ENCODE measurements at regions not wholly inside any gene's neighbourhood (a gene's known extent, or its start where the extent isn't known, plus 50 kb on each side); places are given as distances from the start of the nearest gene placed in this dataset.
"Not testable (repeated sequence)": the region's sequence is repeated elsewhere in the genome, so short reads cannot be mapped to it uniquely, and the experiment has no call there.

DNA sequence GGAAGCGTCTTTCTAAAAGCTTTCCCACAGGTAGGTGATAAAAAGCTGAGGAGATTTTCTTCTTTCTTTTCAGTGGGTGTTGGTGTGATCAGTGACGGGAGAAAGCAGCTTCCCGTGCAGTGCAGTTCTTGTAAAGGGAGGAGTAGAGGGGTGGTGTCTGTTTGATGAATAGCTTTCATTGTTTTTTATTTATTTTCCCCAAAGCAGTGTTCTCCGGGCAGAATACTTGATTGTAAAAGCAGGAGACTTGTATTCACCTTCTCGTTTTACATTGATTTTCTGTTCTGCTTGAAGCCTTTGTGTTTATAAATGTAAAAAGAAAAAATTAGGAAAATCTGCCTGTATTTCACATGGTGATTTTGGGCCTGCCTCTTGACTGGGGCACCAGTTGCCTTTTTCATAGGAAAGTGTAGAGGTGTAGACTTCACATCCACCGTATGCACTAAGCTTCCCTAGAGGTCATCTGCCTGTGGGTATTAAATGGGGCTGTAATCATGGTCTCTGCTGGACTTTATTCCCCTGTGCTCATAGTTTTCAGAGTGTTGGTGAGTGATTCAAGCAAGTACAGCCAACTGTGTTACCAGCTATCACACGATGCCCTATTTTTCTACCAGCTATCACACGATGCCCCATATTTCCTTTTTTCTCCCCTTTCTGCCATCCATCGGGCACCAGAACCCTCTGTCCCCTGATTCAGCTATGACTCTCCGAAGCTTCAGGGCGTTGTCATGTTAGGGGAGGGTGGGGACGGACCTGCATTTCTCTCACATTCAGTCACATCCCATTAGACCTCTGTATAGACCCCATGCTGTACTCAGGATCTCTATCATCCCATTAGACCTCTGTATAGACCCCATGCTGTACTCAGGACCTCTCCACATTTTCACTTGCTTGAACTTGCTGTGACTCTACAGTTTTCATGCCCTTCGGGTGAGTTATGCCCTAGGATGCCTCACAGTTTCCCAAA is 526.5 kb downstream of the TRIML1 start:
- 100% methylated on average over 1 of the region's 13 CpGs for WGBS (ENCODE audit: insufficient coverage)

GRCh38 chr4:188678691-188679090 is 539.5 kb downstream of the TRIML1 start:
- H3K4me3 ChIP-seq (ENCODE audit: low read length); H3K9me3 ChIP-seq (replicated peaks; ENCODE audit: control insufficient read depth, low read depth, low read length); H3K27me3 ChIP-seq (ENCODE audit: control insufficient read depth, insufficient read depth, low read length); H3K36me3 ChIP-seq (ENCODE audit: control insufficient read depth, insufficient read depth, low read length); DNase-seq; H3K27ac ChIP-seq (ENCODE audit: low read length); H3K4me1 ChIP-seq (ENCODE audit: control insufficient read depth, insufficient read depth, low read length): not testable (repeated sequence)
- no CpG with 5 or more reads among the region's 3 CpGs for WGBS (ENCODE audit: insufficient coverage)

More for the DNA sequence above, 526.5 kb downstream of the TRIML1 start:
- Histone ChIP-seq H3K27me3 (ENCODE audit: control insufficient read depth, insufficient read depth, low read length) (no peaks in the 10 kb centered on the region), H3K4me1 (ENCODE audit: control insufficient read depth, insufficient read depth, low read length) (peaks cover 3% of the 10 kb centered on the region), H3K36me3 (ENCODE audit: control insufficient read depth, insufficient read depth, low read length) (no peaks in the 10 kb centered on the region), H3K4me3 (ENCODE audit: low read length) (no peak overlapping the region), H3K27ac (ENCODE audit: low read length) (no peak overlapping the region), H3K9me3 (replicated peaks; ENCODE audit: control insufficient read depth, low read depth, low read length) (peaks cover 8% of the 10 kb centered on the region)
- no peak for DNase-seq

- no peaks in the 10 kb centered on the region for H3K9me3 ChIP-seq (replicated peaks; ENCODE audit: control insufficient read depth, low read depth, low read length)
- no peaks in the 10 kb centered on the region for H3K27me3 ChIP-seq (ENCODE audit: control insufficient read depth, insufficient read depth, low read length)
- no peaks in the 10 kb centered on the region for H3K36me3 ChIP-seq (ENCODE audit: control insufficient read depth, insufficient read depth, low read length)
- H3K27ac ChIP-seq (ENCODE audit: low read length), result no peak overlapping the region
- no peak for DNase-seq
- H3K4me1 ChIP-seq (ENCODE audit: control insufficient read depth, insufficient read depth, low read length), result no peaks in the 10 kb centered on the region
- WGBS (ENCODE audit: insufficient coverage), result 41% methylated on average over 3 of the region's 12 CpGs
- no peak overlapping the region for H3K4me3 ChIP-seq (ENCODE audit: low read length)
Observed at GRCh38 chr4:188680004-188680666, 540.9 kb downstream of the TRIML1 start.

DNA sequence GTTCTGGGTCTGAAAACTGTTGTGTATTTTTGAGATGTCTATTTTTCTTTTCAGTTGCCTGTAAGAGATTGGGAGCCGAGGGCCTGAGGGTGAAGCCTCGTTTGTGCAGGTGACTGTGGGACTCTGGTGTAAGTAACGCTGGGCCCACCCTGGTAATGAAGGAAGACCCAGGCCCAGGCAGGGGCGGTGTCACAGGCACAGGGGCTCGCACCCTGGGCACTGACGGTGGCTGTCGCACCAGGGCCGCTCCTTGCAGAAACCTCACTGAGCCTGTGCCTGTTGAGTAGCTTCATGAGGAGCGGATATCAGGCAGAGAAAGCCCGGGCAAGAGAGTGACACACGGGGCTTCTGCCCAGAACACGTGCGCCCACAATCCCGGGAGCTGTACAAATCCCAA is 541.4 kb downstream of the TRIML1 start:
- Histone ChIP-seq H3K9me3 (replicated peaks; ENCODE audit: control insufficient read depth, low read depth, low read length) (no peaks in the 10 kb centered on the region), H3K27me3 (ENCODE audit: control insufficient read depth, insufficient read depth, low read length) (no peaks in the 10 kb centered on the region), H3K4me3 (ENCODE audit: low read length) (no peak overlapping the region), H3K4me1 (ENCODE audit: control insufficient read depth, insufficient read depth, low read length) (no peaks in the 10 kb centered on the region), H3K36me3 (ENCODE audit: control insufficient read depth, insufficient read depth, low read length) (no peaks in the 10 kb centered on the region), H3K27ac (ENCODE audit: low read length) (no peak overlapping the region)
- DNase-seq, result no peak
- 96% methylated on average over 14 of the region's 14 CpGs for WGBS (ENCODE audit: insufficient coverage)

GRCh38 chr4:188682321-188682720 is 543.1 kb downstream of the TRIML1 start:
- H3K4me1 ChIP-seq (ENCODE audit: control insufficient read depth, insufficient read depth, low read length), result no peaks in the 10 kb centered on the region
- WGBS (ENCODE audit: insufficient coverage), result 60% methylated on average over 1 of the region's 2 CpGs
- H3K27me3 ChIP-seq (ENCODE audit: control insufficient read depth, insufficient read depth, low read length), result no peaks in the 10 kb centered on the region
- no peaks in the 10 kb centered on the region for H3K36me3 ChIP-seq (ENCODE audit: control insufficient read depth, insufficient read depth, low read length)
- no peak overlapping the region for H3K27ac ChIP-seq (ENCODE audit: low read length)
- no peak overlapping the region for H3K4me3 ChIP-seq (ENCODE audit: low read length)
- no peak for DNase-seq
- no peaks in the 10 kb centered on the region for H3K9me3 ChIP-seq (replicated peaks; ENCODE audit: control insufficient read depth, low read depth, low read length)

DNA sequence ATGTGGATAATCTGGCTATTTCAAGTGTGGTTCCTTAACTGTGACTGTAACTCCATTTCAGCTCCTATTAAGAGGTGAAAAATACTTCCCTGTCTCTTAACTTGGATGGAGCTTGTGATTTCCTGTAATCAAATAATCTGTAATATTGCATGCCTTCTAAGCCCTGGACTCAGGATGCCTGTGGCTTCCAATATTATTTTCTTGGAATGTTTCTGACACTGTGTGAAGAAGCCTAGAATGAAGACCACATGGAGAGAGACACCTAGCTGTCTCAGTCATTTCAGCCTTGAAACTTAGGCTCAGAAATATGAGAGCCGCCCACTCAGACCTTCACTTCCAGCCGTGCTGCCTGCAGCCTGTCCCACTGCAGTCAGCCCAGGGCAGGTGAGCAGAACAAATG is 544.3 kb downstream of the TRIML1 start:
- no peaks in the 10 kb centered on the region for H3K27me3 ChIP-seq (ENCODE audit: control insufficient read depth, insufficient read depth, low read length)
- no peaks in the 10 kb centered on the region for H3K4me1 ChIP-seq (ENCODE audit: control insufficient read depth, insufficient read depth, low read length)
- H3K27ac ChIP-seq (ENCODE audit: low read length), result no peak overlapping the region
- WGBS (ENCODE audit: insufficient coverage), result 83% methylated on average over 1 of the region's 2 CpGs
- H3K9me3 ChIP-seq (replicated peaks; ENCODE audit: control insufficient read depth, low read depth, low read length), result no peaks in the 10 kb centered on the region
- H3K36me3 ChIP-seq (ENCODE audit: control insufficient read depth, insufficient read depth, low read length), result no peaks in the 10 kb centered on the region
- no peak for DNase-seq
- H3K4me3 ChIP-seq (ENCODE audit: low read length), result no peak overlapping the region

GRCh38 chr4:188688956-188689355 is 549.7 kb downstream of the TRIML1 start:
- H3K4me1 ChIP-seq (ENCODE audit: control insufficient read depth, insufficient read depth, low read length), result no peaks in the 10 kb centered on the region
- no peak overlapping the region for H3K4me3 ChIP-seq (ENCODE audit: low read length)
- no peaks in the 10 kb centered on the region for H3K36me3 ChIP-seq (ENCODE audit: control insufficient read depth, insufficient read depth, low read length)
- H3K9me3 ChIP-seq (replicated peaks; ENCODE audit: control insufficient read depth, low read depth, low read length), result no peaks in the 10 kb centered on the region
- no peaks in the 10 kb centered on the region for H3K27me3 ChIP-seq (ENCODE audit: control insufficient read depth, insufficient read depth, low read length)
- no peak for DNase-seq
- WGBS (ENCODE audit: insufficient coverage), result no CpG with 5 or more reads among the region's 2 CpGs
- H3K27ac ChIP-seq (ENCODE audit: low read length), result no peak overlapping the region

- no peak overlapping the region for H3K27ac ChIP-seq (ENCODE audit: low read length)
- no CpG with 5 or more reads among the region's 4 CpGs for WGBS (ENCODE audit: insufficient coverage)
Observed at GRCh38 chr4:188691811-188692210, 552.6 kb downstream of the TRIML1 start.

DNA sequence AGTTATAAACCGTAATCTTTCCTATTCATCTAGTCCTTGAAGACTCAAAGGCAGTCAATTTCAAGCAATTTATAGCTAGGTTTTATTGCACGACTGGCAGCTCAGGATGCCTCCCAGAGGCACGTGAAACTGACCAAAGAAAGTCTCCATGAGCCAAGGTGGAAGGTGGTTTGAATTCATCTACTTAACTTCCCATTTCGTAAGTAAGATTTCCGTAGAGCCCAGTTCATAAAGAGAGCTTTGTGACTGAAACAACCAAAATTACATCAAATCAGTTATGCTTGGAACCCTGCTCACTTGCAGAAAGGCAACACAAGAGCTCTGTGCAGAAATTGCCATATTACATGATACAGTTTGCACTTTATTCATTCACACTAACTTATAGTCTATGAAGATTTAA is 556.0 kb downstream of the TRIML1 start:
- H3K27me3 ChIP-seq (ENCODE audit: control insufficient read depth, insufficient read depth, low read length), result no peaks in the 10 kb centered on the region
- H3K9me3 ChIP-seq (replicated peaks; ENCODE audit: control insufficient read depth, low read depth, low read length), result no peaks in the 10 kb centered on the region
- no CpG with 5 or more reads among the region's 5 CpGs for WGBS (ENCODE audit: insufficient coverage)
- no peak overlapping the region for H3K4me3 ChIP-seq (ENCODE audit: low read length)
- H3K36me3 ChIP-seq (ENCODE audit: control insufficient read depth, insufficient read depth, low read length), result no peaks in the 10 kb centered on the region
- H3K27ac ChIP-seq (ENCODE audit: low read length), result no peak overlapping the region
- DNase-seq, result no peak
- H3K4me1 ChIP-seq (ENCODE audit: control insufficient read depth, insufficient read depth, low read length), result no peaks in the 10 kb centered on the region

More at GRCh38 chr4:188691811-188692210, 552.6 kb downstream of the TRIML1 start:
- H3K9me3 ChIP-seq (replicated peaks; ENCODE audit: control insufficient read depth, low read depth, low read length), result no peaks in the 10 kb centered on the region
- no peaks in the 10 kb centered on the region for H3K27me3 ChIP-seq (ENCODE audit: control insufficient read depth, insufficient read depth, low read length)
- H3K4me3 ChIP-seq (ENCODE audit: low read length), result no peak overlapping the region
- no peaks in the 10 kb centered on the region for H3K4me1 ChIP-seq (ENCODE audit: control insufficient read depth, insufficient read depth, low read length)
- DNase-seq, result no peak
- no peaks in the 10 kb centered on the region for H3K36me3 ChIP-seq (ENCODE audit: control insufficient read depth, insufficient read depth, low read length)

DNA sequence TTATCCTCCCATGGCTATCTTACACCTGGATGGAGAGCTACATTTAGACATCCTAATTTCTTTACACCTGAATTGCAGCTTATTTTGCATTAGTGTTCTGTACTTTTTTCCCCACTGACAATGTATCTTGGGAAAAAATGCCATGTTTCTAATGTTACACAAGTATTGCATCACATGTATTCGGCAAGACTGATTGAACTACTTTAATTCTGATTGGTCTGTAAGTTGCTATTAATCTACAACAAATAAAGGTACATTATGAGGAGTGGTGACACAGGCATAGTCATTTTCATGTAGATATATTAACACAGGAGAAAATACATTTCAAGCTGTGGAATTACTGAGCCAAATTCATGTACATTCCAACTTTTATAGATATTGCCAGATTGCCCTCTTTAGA is 558.0 kb downstream of the TRIML1 start:
- WGBS (ENCODE audit: insufficient coverage), result no CpG with 5 or more reads among the region's 1 CpG
- Histone ChIP-seq H3K27me3 (ENCODE audit: control insufficient read depth, insufficient read depth, low read length) (no peaks in the 10 kb centered on the region), H3K27ac (ENCODE audit: low read length) (no peak overlapping the region), H3K4me1 (ENCODE audit: control insufficient read depth, insufficient read depth, low read length) (no peaks in the 10 kb centered on the region), H3K9me3 (replicated peaks; ENCODE audit: control insufficient read depth, low read depth, low read length) (no peaks in the 10 kb centered on the region), H3K36me3 (ENCODE audit: control insufficient read depth, insufficient read depth, low read length) (no peaks in the 10 kb centered on the region), H3K4me3 (ENCODE audit: low read length) (no peak overlapping the region)
- DNase-seq, result no peak
